ENCODE measurements at regions not wholly inside any gene's neighbourhood (a gene's known extent, or its start where the extent isn't known, plus 50 kb on each side); places are given as distances from the start of the nearest gene placed in this dataset.

- intact Hi-C loops (cut with DNase I), result no loop called here
- Histone ChIP-seq H3K4me3 (no peak overlapping the region), H3K27me3 (peaks cover 0 to 26% (median 0%) of the 10 kb centered on the region in 4 donors), H3K9me3 (no peaks in the 10 kb centered on the region), H3K4me1 (no peaks in the 10 kb centered on the region), H3K27ac (no peak overlapping the region), H3K36me3 (no peaks in the 10 kb centered on the region)
- peak in 1 of 6 experiments; percentile 49 for TF ChIP-seq CTCF (IDR thresholded peaks at IDR 0.05)
- TF ChIP-seq POLR2A (IDR thresholded peaks at IDR 0.05), result no peak
- DNase-seq, result no peak
- 63 to 93% methylated on average over 1 of the region's 1 CpG for WGBS, 2 donors
These were observed 243.9 kb downstream of the RRAGC start for GRCh38 chr1:38615680-38616079.

GRCh38 chr1:38614861-38615260, 244.7 kb downstream of the RRAGC start:
- TF ChIP-seq POLR2A (IDR thresholded peaks at IDR 0.05), result no peak
- Histone ChIP-seq H3K4me3 (no peak overlapping the region), H3K36me3 (no peaks in the 10 kb centered on the region), H3K27me3 (peaks cover 0 to 26% (median 0%) of the 10 kb centered on the region in 4 donors), H3K9me3 (no peaks in the 10 kb centered on the region), H3K4me1 (no peaks in the 10 kb centered on the region), H3K27ac (no peak overlapping the region)
- intact Hi-C loops (cut with DNase I), result no loop called here
- 57 to 61% methylated on average over 1 to 2 of the region's 3 CpGs for WGBS, 2 donors
- DNase-seq, result no peak

- intact Hi-C loops (cut with DNase I), result no loop called here
These were observed 245.6 kb downstream of the RRAGC start for GRCh38 chr1:38613996-38614395.

GRCh38 chr1:38612951-38613350, 246.6 kb downstream of the RRAGC start:
- Histone ChIP-seq H3K4me1 (no peaks in the 10 kb centered on the region), H3K36me3 (no peaks in the 10 kb centered on the region), H3K4me3 (no peak overlapping the region), H3K27ac (no peak overlapping the region), H3K9me3 (no peaks in the 10 kb centered on the region), H3K27me3 (peaks cover 0 to 26% (median 0%) of the 10 kb centered on the region in 4 donors)
- intact Hi-C loops (cut with DNase I), result no loop called here
- TF ChIP-seq CTCF (IDR thresholded peaks at IDR 0.05) (no peak), POLR2A (IDR thresholded peaks at IDR 0.05) (no peak)
- 89 to 92% methylated on average over 6 of the region's 6 CpGs for WGBS, 2 donors
- DNase-seq, result no peak

More at GRCh38 chr1:38613996-38614395, 245.6 kb downstream of the RRAGC start:
- H3K36me3 ChIP-seq, result no peaks in the 10 kb centered on the region
- H3K4me3 ChIP-seq, result no peak overlapping the region
- TF ChIP-seq CTCF (IDR thresholded peaks at IDR 0.05) (no peak), POLR2A (IDR thresholded peaks at IDR 0.05) (no peak)
- H3K4me1 ChIP-seq, result no peaks in the 10 kb centered on the region
- no peak overlapping the region for H3K27ac ChIP-seq
- 100% methylated on average over 1 of the region's 8 CpGs; no CpG with 5 or more reads in 1 of the 2 donors for WGBS, 2 donors
- peaks cover 0 to 26% (median 0%) of the 10 kb centered on the region in 4 donors for H3K27me3 ChIP-seq
- no peak for DNase-seq
- no peaks in the 10 kb centered on the region for H3K9me3 ChIP-seq

- DNase-seq, result no peak
- Histone ChIP-seq H3K27me3 (peaks cover 0 to 26% (median 0%) of the 10 kb centered on the region in 4 donors), H3K4me3 (no peak overlapping the region), H3K36me3 (no peaks in the 10 kb centered on the region), H3K4me1 (no peaks in the 10 kb centered on the region), H3K9me3 (no peaks in the 10 kb centered on the region), H3K27ac (no peak overlapping the region)
- TF ChIP-seq CTCF (IDR thresholded peaks at IDR 0.05), result no peak
- 60 to 63% methylated on average over 4 to 7 of the region's 7 CpGs for WGBS, 2 donors
- intact Hi-C loops (cut with DNase I), result no loop called here
These were observed 247.8 kb downstream of the RRAGC start for GRCh38 chr1:38611664-38612211.
